HFF-Myc (cell line): ENCODE measurements at regions not wholly inside any gene's neighbourhood (a gene's known extent, or its start where the extent isn't known, plus 50 kb on each side); places are given as distances from the start of the nearest gene placed in this dataset.

Source experiments
- DNase-seq: peaks from one replicate; pipeline ENCODE4 v3.0.0-alpha.2; 2011; ENCODE audit warnings: low read depth; ENCODE audit errors: extremely low read depth
- H3K4me3 ChIP-seq: replicated peaks from 2 replicates; pipeline ENCODE4 v1.5.1; 2011; ENCODE audit warnings: low read depth, mild to moderate bottlenecking, control low read depth, low read length
- TF ChIP-seq, protein P1 (sequence below): IDR thresholded peaks from 2 replicates; pipeline ENCODE4 v1.5.1; 2012; ENCODE audit warnings: mild to moderate bottlenecking, low read depth, low read length, control low read depth; ENCODE audit errors: missing control alignments

DNA sequence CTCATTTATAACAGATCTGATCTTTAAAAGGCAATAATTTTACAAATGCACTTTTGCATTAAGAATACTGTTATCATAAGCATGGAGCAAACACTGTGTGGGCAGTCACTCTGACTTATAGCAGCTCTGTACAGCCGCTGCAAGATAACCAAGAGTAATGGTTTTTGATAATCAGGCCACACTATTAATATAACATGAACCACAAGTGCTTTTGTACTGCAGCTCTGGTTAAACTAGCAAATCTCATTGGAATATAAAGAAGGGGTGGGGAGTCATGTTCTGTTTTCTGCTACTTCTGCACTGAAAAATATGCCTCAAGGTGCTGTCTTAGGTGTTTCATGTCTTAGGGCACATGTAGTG, 357.4 kb downstream of the LMO4 start:
- H3K4me3 ChIP-seq = no peak overlapping the region
- TF ChIP-seq, protein P1, sequence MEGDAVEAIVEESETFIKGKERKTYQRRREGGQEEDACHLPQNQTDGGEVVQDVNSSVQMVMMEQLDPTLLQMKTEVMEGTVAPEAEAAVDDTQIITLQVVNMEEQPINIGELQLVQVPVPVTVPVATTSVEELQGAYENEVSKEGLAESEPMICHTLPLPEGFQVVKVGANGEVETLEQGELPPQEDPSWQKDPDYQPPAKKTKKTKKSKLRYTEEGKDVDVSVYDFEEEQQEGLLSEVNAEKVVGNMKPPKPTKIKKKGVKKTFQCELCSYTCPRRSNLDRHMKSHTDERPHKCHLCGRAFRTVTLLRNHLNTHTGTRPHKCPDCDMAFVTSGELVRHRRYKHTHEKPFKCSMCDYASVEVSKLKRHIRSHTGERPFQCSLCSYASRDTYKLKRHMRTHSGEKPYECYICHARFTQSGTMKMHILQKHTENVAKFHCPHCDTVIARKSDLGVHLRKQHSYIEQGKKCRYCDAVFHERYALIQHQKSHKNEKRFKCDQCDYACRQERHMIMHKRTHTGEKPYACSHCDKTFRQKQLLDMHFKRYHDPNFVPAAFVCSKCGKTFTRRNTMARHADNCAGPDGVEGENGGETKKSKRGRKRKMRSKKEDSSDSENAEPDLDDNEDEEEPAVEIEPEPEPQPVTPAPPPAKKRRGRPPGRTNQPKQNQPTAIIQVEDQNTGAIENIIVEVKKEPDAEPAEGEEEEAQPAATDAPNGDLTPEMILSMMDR = no peak
- no peak for DNase-seq

DNA sequence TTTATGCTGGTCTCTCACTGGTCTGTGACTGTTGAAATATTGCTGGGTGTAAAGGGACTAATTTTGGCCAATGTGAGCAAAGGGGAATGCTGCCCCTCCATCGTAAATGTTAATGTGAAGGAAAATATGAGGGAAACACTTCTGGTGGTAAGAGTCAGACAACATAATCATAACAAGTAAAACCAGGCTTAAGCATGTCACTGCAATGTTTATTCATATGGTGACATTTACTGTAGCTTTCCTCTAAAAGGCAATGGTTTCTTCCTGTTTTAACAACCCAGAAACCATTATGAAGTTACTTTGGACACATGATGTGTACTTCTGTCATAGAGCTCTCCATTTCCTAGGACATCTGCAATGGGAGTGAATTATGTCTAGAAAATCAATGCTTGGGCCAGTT, 358.0 kb downstream of the LMO4 start:
- no peak overlapping the region for H3K4me3 ChIP-seq
- no peak for DNase-seq
- TF ChIP-seq, protein P1 = no peak

DNA sequence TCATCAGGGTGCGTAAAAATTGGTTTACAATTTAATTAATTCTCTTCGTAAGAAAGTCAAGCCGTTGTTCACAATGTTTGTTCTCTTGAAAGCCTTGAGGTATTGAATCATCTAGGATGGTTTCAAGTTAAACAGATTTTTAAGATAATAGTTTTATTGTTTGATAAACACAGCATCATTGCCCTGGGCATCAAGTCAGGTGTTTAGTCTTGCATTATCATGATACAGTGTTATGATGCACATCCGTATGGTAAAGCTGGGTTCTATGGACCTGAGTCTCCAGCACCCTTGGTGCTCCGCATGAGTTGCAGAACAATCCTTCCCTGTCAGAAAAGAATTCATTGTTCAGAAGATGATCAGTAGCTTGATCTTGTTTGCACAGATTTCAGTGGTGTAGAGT, 359.5 kb downstream of the LMO4 start:
- TF ChIP-seq, protein P1 = no peak
- DNase-seq = no peak
- H3K4me3 ChIP-seq = no peak overlapping the region

DNA sequence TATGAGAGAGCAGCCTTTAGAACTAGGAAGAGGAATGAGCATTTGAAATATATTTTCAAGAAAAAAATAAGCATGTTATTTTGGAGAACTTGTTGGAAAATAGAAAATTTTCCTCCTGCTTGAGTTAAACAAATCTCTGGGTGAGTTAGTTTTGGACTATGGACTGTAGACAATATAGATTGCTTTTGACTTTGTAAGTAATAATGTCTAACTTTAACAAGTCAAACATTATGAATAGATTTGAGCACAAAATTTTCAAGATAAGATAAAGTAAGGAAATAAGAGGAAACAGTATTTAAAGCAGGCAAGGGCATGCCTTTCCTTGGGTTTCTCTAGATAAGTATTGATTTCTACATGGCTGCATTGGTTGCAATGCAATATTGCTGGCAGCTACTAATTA, 360.8 kb downstream of the LMO4 start:
- DNase-seq = no peak
- TF ChIP-seq, protein P1 = no peak
- no peak overlapping the region for H3K4me3 ChIP-seq

DNA sequence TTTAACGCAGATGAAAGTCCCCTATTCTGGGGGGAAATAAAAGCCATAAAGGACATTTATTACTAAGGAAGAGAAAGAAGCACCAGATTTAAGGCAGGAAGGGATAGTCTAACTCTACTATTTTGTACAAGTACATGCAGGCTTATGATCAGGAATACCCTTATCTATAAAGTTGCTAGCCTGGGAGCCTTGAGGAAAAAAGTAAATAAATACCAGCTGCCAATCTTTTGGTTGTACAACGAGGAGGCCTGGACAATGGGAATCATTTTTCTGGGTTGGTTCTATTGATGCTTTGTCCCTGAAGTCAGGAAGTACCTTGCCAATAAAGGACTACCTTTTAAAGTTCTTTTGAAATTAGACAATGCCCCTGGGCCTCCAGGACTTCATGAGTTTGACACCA, 367.8 kb downstream of the LMO4 start:
- DNase-seq = no peak
- TF ChIP-seq, protein P1 = no peak
- no peak overlapping the region for H3K4me3 ChIP-seq

DNA sequence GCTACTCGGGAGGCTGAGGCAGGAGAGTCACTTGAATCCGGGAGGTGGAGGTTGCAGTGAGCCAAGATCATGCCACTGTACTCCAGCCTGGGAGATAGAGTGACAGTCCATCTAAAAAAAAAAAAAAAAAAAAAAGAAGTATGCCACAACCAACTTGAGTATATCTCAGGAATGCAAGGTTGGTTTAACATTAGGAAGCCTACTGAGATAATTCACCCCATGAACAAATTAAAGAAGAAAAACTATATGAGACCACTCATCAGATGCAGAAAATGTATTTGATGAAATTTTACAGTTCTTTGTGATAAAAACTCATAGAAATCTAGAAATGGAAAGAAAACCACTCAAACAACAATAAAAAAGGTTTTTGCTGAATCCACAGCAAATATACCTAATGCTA, 373.8 kb downstream of the LMO4 start:
- H3K4me3 ChIP-seq = no peak overlapping the region
- no peak for DNase-seq
- TF ChIP-seq, protein P1 = no peak

DNA sequence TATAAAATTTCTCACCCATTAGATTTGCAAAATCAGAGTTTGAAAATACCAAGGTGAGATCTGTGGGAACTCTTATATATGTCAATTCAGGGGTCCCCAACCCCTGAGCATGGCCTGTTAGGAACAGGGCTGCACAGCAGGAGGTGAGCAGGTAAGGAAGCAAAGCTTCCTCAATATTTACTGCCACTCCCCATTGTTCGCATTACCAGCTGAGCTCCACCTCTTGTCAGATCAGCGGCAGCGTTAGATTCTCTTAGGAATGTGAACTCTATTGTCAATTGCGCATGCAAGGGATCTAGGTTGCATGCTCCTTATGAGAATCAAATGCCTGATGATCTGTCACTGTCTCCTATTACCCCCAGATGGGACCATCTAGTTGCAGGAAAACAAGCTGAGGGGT, 376.6 kb downstream of the LMO4 start:
- H3K4me3 ChIP-seq = no peak overlapping the region
- TF ChIP-seq, protein P1 = no peak
- no peak for DNase-seq
